Jurkat, Clone E6-1 (cell line): ENCODE measurements at regions not wholly inside any gene's neighbourhood (a gene's known extent, or its start where the extent isn't known, plus 50 kb on each side); places are given as distances from the start of the nearest gene placed in this dataset.

Experiments used
- DNase-seq: peaks from one replicate; pipeline ENCODE4 v3.0.0-alpha.2; 2011; ENCODE audit warnings: low read depth, low spot score
- H3K4me3 ChIP-seq: 2 replicates; pipeline ENCODE4 v1.5.1; 2011; ENCODE audit warnings: mild to moderate bottlenecking, low read length, control low read depth, moderate library complexity

GRCh38 chr21:38979271-38980121 is 173.8 kb downstream of the ETS2 start:
- peak; percentile 87 for DNase-seq
- H3K4me3 ChIP-seq: no peak overlapping the region

GRCh38 chr21:38976900-38977299 is 171.2 kb downstream of the ETS2 start:
- no peak overlapping the region for H3K4me3 ChIP-seq
- peak; percentile 72 for DNase-seq

- no peak for DNase-seq
- no peak overlapping the region for H3K4me3 ChIP-seq
Measured at GRCh38 chr21:38973552-38973951, 167.8 kb downstream of the ETS2 start.

- no peak overlapping the region for H3K4me3 ChIP-seq
- no peak for DNase-seq
Measured at GRCh38 chr21:38972078-38972477, 166.3 kb downstream of the ETS2 start.

GRCh38 chr21:38970765-38971164 is 165.0 kb downstream of the ETS2 start:
- DNase-seq: no peak
- no peak overlapping the region for H3K4me3 ChIP-seq

GRCh38 chr21:38968887-38969543 is 163.3 kb downstream of the ETS2 start:
- no peak overlapping the region for H3K4me3 ChIP-seq
- no peak for DNase-seq

GRCh38 chr21:38965910-38966504 is 160.3 kb downstream of the ETS2 start:
- no peak for DNase-seq
- H3K4me3 ChIP-seq: no peak overlapping the region

- no peak overlapping the region for H3K4me3 ChIP-seq
- DNase-seq: no peak
Measured at GRCh38 chr21:38965241-38965640, 159.5 kb downstream of the ETS2 start.

GRCh38 chr21:38963006-38963405 is 157.3 kb downstream of the ETS2 start:
- no peak for DNase-seq
- H3K4me3 ChIP-seq: no peak overlapping the region

- DNase-seq: no peak
- H3K4me3 ChIP-seq: no peak overlapping the region
Measured at GRCh38 chr21:38960251-38960650, 154.5 kb downstream of the ETS2 start.

- DNase-seq: no peak
- H3K4me3 ChIP-seq: no peak overlapping the region
Measured at GRCh38 chr21:38959692-38960061, 153.9 kb downstream of the ETS2 start.

GRCh38 chr21:38958940-38959691 is 153.4 kb downstream of the ETS2 start:
- H3K4me3 ChIP-seq: no peak overlapping the region
- no peak for DNase-seq

- H3K4me3 ChIP-seq: no peak overlapping the region
- no peak for DNase-seq
Measured at GRCh38 chr21:38958323-38958705, 152.6 kb downstream of the ETS2 start.

- no peak for DNase-seq
- H3K4me3 ChIP-seq: no peak overlapping the region
Measured at GRCh38 chr21:38957575-38958322, 152.0 kb downstream of the ETS2 start.

GRCh38 chr21:38956856-38957571 is 151.3 kb downstream of the ETS2 start:
- DNase-seq: no peak
- no peak overlapping the region for H3K4me3 ChIP-seq

GRCh38 chr21:38956521-38956855 is 150.8 kb downstream of the ETS2 start:
- no peak overlapping the region for H3K4me3 ChIP-seq
- DNase-seq: no peak

- DNase-seq: no peak
- no peak overlapping the region for H3K4me3 ChIP-seq
Measured at GRCh38 chr21:38956007-38956406, 150.3 kb downstream of the ETS2 start.

GRCh38 chr21:38955495-38955894 is 149.8 kb downstream of the ETS2 start:
- no peak for DNase-seq
- H3K4me3 ChIP-seq: no peak overlapping the region

GRCh38 chr21:38954588-38955004 is 148.9 kb downstream of the ETS2 start:
- no peak overlapping the region for H3K4me3 ChIP-seq
- no peak for DNase-seq
